ENCODE measurements at regions not wholly inside any gene's neighbourhood (a gene's known extent, or its start where the extent isn't known, plus 50 kb on each side); places are given as distances from the start of the nearest gene placed in this dataset.

GRCh38 chr13:67772807-67773453 is 542.8 kb upstream of the PCDH9 start:
- TF ChIP-seq CTCF (IDR thresholded peaks at IDR 0.05), result no peak
- no peak for TF ChIP-seq EZH2 (IDR thresholded peaks at IDR 0.05)
- TF ChIP-seq EZH2phosphoT487 (IDR thresholded peaks at IDR 0.05), result no peak

Data from neural progenitor cell (in vitro differentiated cells).